ENCODE measurements at regions not wholly inside any gene's neighbourhood (a gene's known extent, or its start where the extent isn't known, plus 50 kb on each side); places are given as distances from the start of the nearest gene placed in this dataset.

DNA sequence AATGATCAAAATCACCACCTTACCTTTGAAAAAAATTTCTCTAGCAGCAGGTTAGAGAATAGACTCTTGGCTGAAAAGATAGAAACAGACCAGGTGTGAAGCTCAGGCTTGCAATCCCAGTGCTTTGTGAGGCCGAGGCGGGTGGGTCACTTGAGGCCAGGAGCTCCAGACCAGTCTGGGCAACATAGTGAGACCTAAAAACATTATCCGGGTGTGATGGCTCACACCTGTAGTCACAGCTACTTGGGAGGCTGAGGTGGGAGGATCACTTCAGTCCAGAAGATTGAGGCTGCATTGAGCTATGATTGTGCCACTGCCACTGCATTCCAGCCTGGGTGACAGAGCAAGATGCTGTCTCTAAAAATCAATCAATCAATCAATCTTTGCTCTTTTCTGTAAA, 105.3 kb upstream of the TBX3 start:
- DNase-seq (no peak), ATAC-seq (replicated peaks in 1 of 2) (no peak)
- no peak overlapping the region for H3K4me3 Mint-ChIP-seq
- peaks cover 2 to 6% of the 10 kb centered on the region in 2 donors for H3K9me3 Mint-ChIP-seq
- H3K36me3 Mint-ChIP-seq (ENCODE audit: insufficient read depth in 2 of 2): peaks cover 0 to 1% of the 10 kb centered on the region in 2 donors
- H3K27ac Mint-ChIP-seq: no peak overlapping the region
- H3K27me3 Mint-ChIP-seq (ENCODE audit: low read depth): no peaks in the 10 kb centered on the region
- no peaks in the 10 kb centered on the region for H3K4me1 Mint-ChIP-seq (ENCODE audit: low read depth)

- Mint-ChIP-seq H3K27ac (no peak overlapping the region), H3K27me3 (ENCODE audit: low read depth) (no peaks in the 10 kb centered on the region), H3K9me3 (peaks cover 2 to 3% of the 10 kb centered on the region in 2 donors), H3K4me3 (no peak overlapping the region), H3K4me1 (ENCODE audit: low read depth) (no peaks in the 10 kb centered on the region), H3K36me3 (ENCODE audit: insufficient read depth in 2 of 2) (peaks cover 0 to 1% of the 10 kb centered on the region in 2 donors)
- ATAC-seq (replicated peaks in 1 of 2) (no peak), DNase-seq (no peak)
These were observed 100.6 kb upstream of the TBX3 start for GRCh38 chr12:114784526-114784925.

GRCh38 chr12:114783089-114783618, 99.2 kb upstream of the TBX3 start:
- no peaks in the 10 kb centered on the region for H3K4me1 Mint-ChIP-seq (ENCODE audit: low read depth)
- DNase-seq (no peak), ATAC-seq (replicated peaks in 1 of 2) (no peak)
- no peak overlapping the region for H3K4me3 Mint-ChIP-seq
- no peaks in the 10 kb centered on the region for H3K36me3 Mint-ChIP-seq (ENCODE audit: insufficient read depth in 2 of 2)
- no peaks in the 10 kb centered on the region for H3K27me3 Mint-ChIP-seq (ENCODE audit: low read depth)
- no peak overlapping the region for H3K27ac Mint-ChIP-seq
- peaks cover 2 to 3% of the 10 kb centered on the region in 2 donors for H3K9me3 Mint-ChIP-seq

DNA sequence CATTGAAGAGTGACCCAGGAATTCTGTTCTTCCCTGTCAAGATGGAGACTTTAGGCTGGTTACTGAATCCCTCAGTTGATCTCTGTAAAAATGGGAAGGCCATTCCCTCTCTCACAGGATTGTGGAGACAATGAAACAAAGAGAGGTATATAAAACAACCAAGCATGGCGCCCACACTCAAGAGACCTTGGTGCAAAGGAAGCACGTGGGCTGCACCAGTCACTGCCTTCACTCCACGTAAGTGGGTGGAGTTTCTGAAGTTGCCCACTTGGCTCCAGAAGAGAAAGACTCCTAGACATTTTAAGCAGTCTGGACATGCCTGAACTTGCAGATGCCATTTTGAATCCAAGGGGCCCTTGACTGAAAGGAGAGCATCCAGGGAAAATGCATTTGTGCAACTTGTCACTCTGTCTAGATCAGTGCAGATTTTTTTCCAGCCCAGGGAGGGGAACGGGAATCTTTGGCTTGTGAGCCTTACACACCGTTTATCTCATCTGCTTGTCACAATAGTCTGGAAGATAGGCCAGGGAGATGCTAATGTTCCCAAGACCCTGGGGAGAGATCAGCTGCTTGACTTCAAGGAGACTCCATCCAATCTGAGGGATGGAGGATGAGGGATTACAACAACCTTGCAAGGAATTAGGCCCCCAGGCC, 96.9 kb upstream of the TBX3 start:
- no peaks in the 10 kb centered on the region for H3K4me1 Mint-ChIP-seq (ENCODE audit: low read depth)
- DNase-seq (no peak), ATAC-seq (replicated peaks in 1 of 2) (no peak)
- no peaks in the 10 kb centered on the region for H3K36me3 Mint-ChIP-seq (ENCODE audit: insufficient read depth in 2 of 2)
- peaks cover 2 to 3% of the 10 kb centered on the region in 2 donors for H3K9me3 Mint-ChIP-seq
- no peaks in the 10 kb centered on the region for H3K27me3 Mint-ChIP-seq (ENCODE audit: low read depth)
- H3K4me3 Mint-ChIP-seq: no peak overlapping the region
- no peak overlapping the region for H3K27ac Mint-ChIP-seq

DNA sequence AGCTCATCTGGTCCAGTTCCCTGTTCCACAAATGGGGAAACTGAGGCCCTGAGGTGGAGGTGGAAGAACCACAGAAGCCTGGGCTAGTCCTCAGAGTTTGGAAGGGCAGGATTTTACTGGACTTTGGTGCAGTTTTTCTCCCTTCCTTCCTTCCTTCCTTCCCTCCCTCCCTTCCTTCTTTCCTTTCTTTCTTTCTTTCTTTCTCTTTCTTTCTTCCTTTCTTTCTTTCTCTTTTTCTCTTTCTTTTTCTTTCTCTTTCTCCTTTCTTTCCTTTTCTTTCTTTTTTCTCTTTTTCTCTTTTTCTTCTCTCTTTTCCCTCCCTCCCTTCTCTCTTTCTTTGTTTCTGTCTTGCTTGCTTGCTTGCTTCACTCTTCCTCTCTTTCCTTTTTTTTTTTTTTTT, 95.7 kb upstream of the TBX3 start:
- DNase-seq (no peak), ATAC-seq (replicated peaks in 1 of 2) (no peak)
- Mint-ChIP-seq H3K27me3 (ENCODE audit: low read depth) (no peaks in the 10 kb centered on the region), H3K4me3 (no peak overlapping the region), H3K9me3 (peaks cover under 1% of the 10 kb centered on the region in 2 donors), H3K36me3 (ENCODE audit: insufficient read depth in 2 of 2) (no peaks in the 10 kb centered on the region), H3K4me1 (ENCODE audit: low read depth) (no peaks in the 10 kb centered on the region), H3K27ac (no peak overlapping the region)

DNA sequence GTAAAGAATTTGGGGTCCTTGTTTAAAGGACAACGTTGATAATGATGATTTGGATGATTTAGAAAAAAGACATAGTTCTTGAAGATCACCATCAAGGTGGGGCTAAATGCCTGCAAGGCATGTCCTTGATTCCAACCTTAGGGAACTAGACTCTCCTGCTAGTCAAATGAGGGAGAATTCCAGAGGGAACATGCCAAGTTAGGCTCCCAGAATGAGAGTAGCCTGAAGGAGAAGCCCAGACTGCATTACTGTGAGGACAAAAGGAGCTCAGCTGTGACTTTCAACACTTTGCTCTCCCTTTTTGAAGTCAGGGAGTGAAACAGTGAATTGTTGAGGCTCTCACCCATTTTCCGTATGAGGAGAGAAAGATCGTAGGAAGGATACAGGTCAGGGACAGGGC, 95.2 kb upstream of the TBX3 start:
- H3K4me1 Mint-ChIP-seq (ENCODE audit: low read depth): no peaks in the 10 kb centered on the region
- no peaks in the 10 kb centered on the region for H3K27me3 Mint-ChIP-seq (ENCODE audit: low read depth)
- H3K9me3 Mint-ChIP-seq: no peaks in the 10 kb centered on the region
- H3K27ac Mint-ChIP-seq: no peak overlapping the region
- DNase-seq (no peak), ATAC-seq (replicated peaks in 1 of 2) (no peak)
- no peak overlapping the region for H3K4me3 Mint-ChIP-seq
- no peaks in the 10 kb centered on the region for H3K36me3 Mint-ChIP-seq (ENCODE audit: insufficient read depth in 2 of 2)

GRCh38 chr12:114776731-114777442, 92.9 kb upstream of the TBX3 start:
- Mint-ChIP-seq H3K9me3 (no peaks in the 10 kb centered on the region), H3K36me3 (ENCODE audit: insufficient read depth in 2 of 2) (no peaks in the 10 kb centered on the region), H3K4me1 (ENCODE audit: low read depth) (no peaks in the 10 kb centered on the region), H3K27ac (no peak overlapping the region), H3K27me3 (ENCODE audit: low read depth) (no peaks in the 10 kb centered on the region), H3K4me3 (no peak overlapping the region)
- ATAC-seq (replicated peaks in 1 of 2) (no peak), DNase-seq (no peak)

- Mint-ChIP-seq H3K4me3 (no peak overlapping the region), H3K27ac (no peak overlapping the region), H3K4me1 (ENCODE audit: low read depth) (no peaks in the 10 kb centered on the region), H3K27me3 (ENCODE audit: low read depth) (no peaks in the 10 kb centered on the region), H3K9me3 (no peaks in the 10 kb centered on the region), H3K36me3 (ENCODE audit: insufficient read depth in 2 of 2) (no peaks in the 10 kb centered on the region)
- DNase-seq: no peak
- ATAC-seq (replicated peaks in 1 of 2): no peak
These were observed 90.7 kb upstream of the TBX3 start for GRCh38 chr12:114774699-114775098.

DNA sequence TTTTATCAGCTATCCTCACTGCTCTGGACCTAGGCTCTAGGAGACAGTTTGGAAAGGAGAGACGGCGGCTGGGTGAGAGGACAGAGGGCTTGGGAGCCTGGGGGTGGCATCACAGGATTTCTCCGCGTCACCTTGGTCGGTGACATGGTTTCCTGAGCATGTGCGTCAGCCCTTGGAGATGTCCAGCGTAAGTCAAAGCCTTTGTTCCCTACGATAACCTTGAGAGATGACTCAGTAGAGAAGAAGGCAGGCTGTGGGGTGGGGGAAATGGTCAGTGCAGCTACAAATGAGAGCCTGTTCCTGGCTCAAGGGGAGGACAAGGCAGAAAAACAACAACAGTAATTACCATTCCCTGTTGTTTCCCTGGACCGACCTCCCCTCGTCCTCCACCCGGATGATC, 90.2 kb upstream of the TBX3 start:
- H3K9me3 Mint-ChIP-seq: no peaks in the 10 kb centered on the region
- no peak overlapping the region for H3K4me3 Mint-ChIP-seq
- H3K36me3 Mint-ChIP-seq (ENCODE audit: insufficient read depth in 2 of 2): no peaks in the 10 kb centered on the region
- no peak overlapping the region for H3K27ac Mint-ChIP-seq
- no peaks in the 10 kb centered on the region for H3K27me3 Mint-ChIP-seq (ENCODE audit: low read depth)
- DNase-seq (no peak), ATAC-seq (replicated peaks in 1 of 2) (no peak)
- H3K4me1 Mint-ChIP-seq (ENCODE audit: low read depth): no peaks in the 10 kb centered on the region

- no peak for DNase-seq
- Mint-ChIP-seq H3K9me3 (no peaks in the 10 kb centered on the region), H3K36me3 (ENCODE audit: insufficient read depth in 2 of 2) (no peaks in the 10 kb centered on the region), H3K4me3 (no peak overlapping the region), H3K27ac (no peak overlapping the region), H3K27me3 (ENCODE audit: low read depth) (no peaks in the 10 kb centered on the region), H3K4me1 (ENCODE audit: low read depth) (no peaks in the 10 kb centered on the region)
- no peak for ATAC-seq (replicated peaks in 1 of 2)
These were observed 86.3 kb upstream of the TBX3 start for GRCh38 chr12:114770323-114770722.

- DNase-seq (no peak), ATAC-seq (replicated peaks in 1 of 2) (no peak)
- Mint-ChIP-seq H3K4me3 (no peak overlapping the region), H3K27ac (no peak overlapping the region), H3K27me3 (ENCODE audit: low read depth) (no peaks in the 10 kb centered on the region), H3K36me3 (ENCODE audit: insufficient read depth in 2 of 2) (no peaks in the 10 kb centered on the region), H3K9me3 (no peaks in the 10 kb centered on the region), H3K4me1 (ENCODE audit: low read depth) (no peaks in the 10 kb centered on the region)
These were observed 85.7 kb upstream of the TBX3 start for GRCh38 chr12:114769634-114770033.

DNA sequence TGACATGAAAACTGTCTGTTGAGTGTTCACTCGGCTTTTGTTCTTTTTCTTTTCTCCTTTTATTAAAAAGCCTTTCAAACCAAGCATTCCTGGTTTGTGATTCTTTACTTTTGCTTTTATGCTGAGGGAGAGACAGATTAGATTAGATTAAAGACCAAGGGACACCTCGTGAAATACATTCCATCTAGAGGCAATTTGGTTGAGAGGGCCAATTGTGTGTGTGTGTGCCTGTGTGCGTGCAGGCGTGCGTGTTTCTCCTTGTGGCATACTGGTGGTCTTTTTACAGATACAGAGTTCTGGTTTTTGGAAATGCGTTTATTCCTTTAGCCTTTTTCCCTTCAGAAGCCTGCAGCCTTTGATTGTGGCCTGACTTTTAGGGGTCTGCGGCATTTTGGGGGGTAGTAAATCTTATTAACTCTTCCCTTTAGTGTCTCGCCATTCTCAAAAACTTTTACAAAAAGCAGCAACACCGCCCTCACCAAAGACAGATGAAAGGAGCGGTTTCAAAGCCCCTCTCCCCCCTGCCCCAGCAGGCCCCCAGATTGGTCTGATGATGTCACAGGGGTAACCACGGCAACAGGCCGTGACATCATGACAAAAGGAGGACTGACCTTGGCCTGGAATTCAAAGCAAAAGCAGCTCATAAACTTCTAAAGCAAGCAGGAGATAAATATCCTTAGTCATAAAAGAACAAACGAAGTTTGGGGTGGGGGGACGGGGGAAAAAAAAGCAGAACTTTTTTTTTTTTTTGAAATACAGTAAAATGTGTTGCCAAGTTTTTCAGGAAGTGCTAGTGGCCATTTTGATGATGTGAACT, 84.1 kb upstream of the TBX3 start:
- Mint-ChIP-seq H3K9me3 (no peaks in the 10 kb centered on the region), H3K36me3 (ENCODE audit: insufficient read depth in 2 of 2) (no peaks in the 10 kb centered on the region), H3K4me1 (ENCODE audit: low read depth) (no peaks in the 10 kb centered on the region), H3K27me3 (ENCODE audit: low read depth) (no peaks in the 10 kb centered on the region), H3K4me3 (no peak overlapping the region), H3K27ac (no peak overlapping the region)
- DNase-seq (no peak), ATAC-seq (replicated peaks in 1 of 2) (no peak)

DNA sequence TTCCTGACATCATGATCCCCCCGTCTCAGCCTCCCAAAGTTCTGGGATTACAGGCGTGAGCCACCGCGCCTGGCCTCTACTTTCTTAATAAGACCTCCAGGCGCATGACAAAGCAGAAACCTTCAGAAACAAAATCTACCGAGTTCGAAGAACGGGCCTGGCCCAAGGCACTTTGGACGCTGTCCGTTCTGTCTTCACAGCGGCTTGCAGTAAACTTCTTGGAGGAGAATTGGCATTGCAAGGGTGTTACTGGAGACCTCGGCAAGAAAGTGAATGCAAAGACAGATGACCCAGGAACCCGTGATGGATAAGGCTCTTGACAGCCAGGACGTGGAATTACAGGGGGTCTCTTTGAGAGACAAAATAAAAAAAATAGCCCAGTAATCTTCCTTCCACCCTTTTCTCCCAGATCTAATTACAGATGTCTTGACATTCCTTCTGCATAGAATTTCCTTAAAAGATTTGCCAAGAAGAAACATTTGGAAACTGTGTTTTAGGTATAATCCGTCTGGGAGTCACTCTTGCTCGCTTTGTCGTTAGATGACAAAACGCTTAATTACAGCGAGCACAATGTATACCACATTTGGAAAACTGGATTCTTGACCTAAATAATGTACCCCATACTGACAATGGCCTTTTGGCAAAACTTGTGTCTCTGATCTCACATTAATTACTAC, 83.2 kb upstream of the TBX3 start:
- Mint-ChIP-seq H3K27me3 (ENCODE audit: low read depth) (no peaks in the 10 kb centered on the region), H3K36me3 (ENCODE audit: insufficient read depth in 2 of 2) (no peaks in the 10 kb centered on the region), H3K4me3 (no peak overlapping the region), H3K9me3 (peaks cover 0 to 2% of the 10 kb centered on the region in 2 donors), H3K27ac (no peak overlapping the region), H3K4me1 (ENCODE audit: low read depth) (no peaks in the 10 kb centered on the region)
- DNase-seq (no peak), ATAC-seq (replicated peaks in 1 of 2) (no peak)
